Neural progenitor cell (in vitro differentiated cells): ENCODE measurements at regions not wholly inside any gene's neighbourhood (a gene's known extent, or its start where the extent isn't known, plus 50 kb on each side); places are given as distances from the start of the nearest gene placed in this dataset.

Source experiments
- EZH2 ChIP-seq: fragments of 200-600 bp; sonication (generic); IDR thresholded peaks from 2 replicates; pipeline ENCODE4 v1.6.1; 2017; ENCODE audit warnings: antibody characterized with exemption, mild to moderate bottlenecking, moderate library complexity
- TF ChIP-seq, protein P1 (sequence below): fragments of 200-600 bp; sonication (generic); IDR thresholded peaks from 2 replicates; pipeline ENCODE4 v1.5.1; 2017; ENCODE audit warnings: antibody characterized with exemption, mild to moderate bottlenecking

DNA sequence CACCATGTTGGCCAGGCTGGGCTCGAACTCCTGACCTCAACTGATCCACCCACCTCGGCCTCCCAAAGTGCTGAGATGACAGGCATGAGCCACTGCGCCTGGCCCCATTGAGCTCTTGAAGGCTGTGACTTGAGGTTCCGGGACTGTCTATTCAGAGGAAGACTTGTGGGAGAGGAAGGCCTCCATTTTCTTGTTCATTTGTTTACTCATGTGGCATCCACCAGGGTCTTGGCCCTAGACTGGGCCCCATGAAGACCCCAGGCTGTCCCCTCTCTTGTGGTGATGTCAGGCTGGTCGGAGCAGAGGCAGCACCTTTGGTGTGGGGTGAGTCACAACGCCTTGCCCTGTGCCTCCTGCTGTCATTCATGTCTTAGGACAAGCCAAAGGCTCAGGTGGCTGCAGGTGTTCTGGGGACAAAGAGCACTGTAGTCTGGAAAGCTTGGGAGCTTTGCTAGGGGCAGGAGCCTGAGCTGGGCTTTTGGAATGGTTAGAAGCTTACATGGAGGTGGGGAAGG, 224.6 kb upstream of the C1orf174 start:
- TF ChIP-seq, protein P1, sequence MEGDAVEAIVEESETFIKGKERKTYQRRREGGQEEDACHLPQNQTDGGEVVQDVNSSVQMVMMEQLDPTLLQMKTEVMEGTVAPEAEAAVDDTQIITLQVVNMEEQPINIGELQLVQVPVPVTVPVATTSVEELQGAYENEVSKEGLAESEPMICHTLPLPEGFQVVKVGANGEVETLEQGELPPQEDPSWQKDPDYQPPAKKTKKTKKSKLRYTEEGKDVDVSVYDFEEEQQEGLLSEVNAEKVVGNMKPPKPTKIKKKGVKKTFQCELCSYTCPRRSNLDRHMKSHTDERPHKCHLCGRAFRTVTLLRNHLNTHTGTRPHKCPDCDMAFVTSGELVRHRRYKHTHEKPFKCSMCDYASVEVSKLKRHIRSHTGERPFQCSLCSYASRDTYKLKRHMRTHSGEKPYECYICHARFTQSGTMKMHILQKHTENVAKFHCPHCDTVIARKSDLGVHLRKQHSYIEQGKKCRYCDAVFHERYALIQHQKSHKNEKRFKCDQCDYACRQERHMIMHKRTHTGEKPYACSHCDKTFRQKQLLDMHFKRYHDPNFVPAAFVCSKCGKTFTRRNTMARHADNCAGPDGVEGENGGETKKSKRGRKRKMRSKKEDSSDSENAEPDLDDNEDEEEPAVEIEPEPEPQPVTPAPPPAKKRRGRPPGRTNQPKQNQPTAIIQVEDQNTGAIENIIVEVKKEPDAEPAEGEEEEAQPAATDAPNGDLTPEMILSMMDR, result no peak
- TF ChIP-seq EZH2, result no peak
